ENCODE measurements at regions not wholly inside any gene's neighbourhood (a gene's known extent, or its start where the extent isn't known, plus 50 kb on each side); places are given as distances from the start of the nearest gene placed in this dataset.

- TF ChIP-seq EZH2 (IDR thresholded peaks at IDR 0.05; ENCODE audit: insufficient read depth, poor library complexity, severe bottlenecking), result no peak
- no peak for TF ChIP-seq EZH2phosphoT487 (IDR thresholded peaks at IDR 0.05; ENCODE audit: insufficient read depth, low read depth)
- Histone ChIP-seq H3K27ac (no peak overlapping the region), H3K4me3 (no peak overlapping the region), H3K36me3 (ENCODE audit: low read depth) (no peaks in the 10 kb centered on the region), H3K9me2 (ENCODE audit: insufficient read depth) (no peaks in the 10 kb centered on the region), H3K4me1 (ENCODE audit: insufficient read depth) (no peaks in the 10 kb centered on the region), H3K9ac (no peak overlapping the region), H3K27me3 (replicated peaks; ENCODE audit: insufficient read depth) (peaks cover 13% of the 10 kb centered on the region), H3F3A (ENCODE audit: insufficient read depth) (no peaks in the 10 kb centered on the region), H3K4me2 (ENCODE audit: unreplicated experiment) (no peak overlapping the region), H3K9me3 (ENCODE audit: low read depth) (no peaks in the 10 kb centered on the region), H2AFZ (peak overlapping the region; percentile 66; the same call in 1 of the 2 replicates), H3K79me2 (ENCODE audit: insufficient read depth) (no peaks in the 10 kb centered on the region), H4K20me1 (ENCODE audit: insufficient read depth) (no peaks in the 10 kb centered on the region)
- DNase-seq, result no peak
- 1 to 8% methylated on average over 2 of the region's 2 CpGs for WGBS, 2 experiments (ENCODE audit: low coverage in 1 of 2, low lambda C conversion rate in 2 of 2, missing lambda C conversion rate in 2 of 2)
- in situ Hi-C loops (cut with MboI), result no loop called here
These were observed 212.5 kb downstream of the DEPDC1B start for GRCh38 chr5:60487476-60487875.

GRCh38 chr5:60485361-60485760, 214.6 kb downstream of the DEPDC1B start:
- in situ Hi-C loops (cut with MboI), result no loop called here
- H3K27ac ChIP-seq, result no peak overlapping the region
- H3K79me2 ChIP-seq (ENCODE audit: insufficient read depth), result no peaks in the 10 kb centered on the region
- no peaks in the 10 kb centered on the region for H3K4me1 ChIP-seq (ENCODE audit: insufficient read depth)
- H3F3A ChIP-seq (ENCODE audit: insufficient read depth), result no peaks in the 10 kb centered on the region
- TF ChIP-seq EZH2phosphoT487 (IDR thresholded peaks at IDR 0.05; ENCODE audit: insufficient read depth, low read depth) (no peak), EZH2 (IDR thresholded peaks at IDR 0.05; ENCODE audit: insufficient read depth, poor library complexity, severe bottlenecking) (no peak)
- 13 to 36% methylated on average over 1 of the region's 1 CpG for WGBS, 2 experiments (ENCODE audit: low coverage in 1 of 2, low lambda C conversion rate in 2 of 2, missing lambda C conversion rate in 2 of 2)
- H3K9ac ChIP-seq, result no peak overlapping the region
- no peak for DNase-seq
- no peak overlapping the region for H3K4me3 ChIP-seq
- H3K4me2 ChIP-seq (ENCODE audit: unreplicated experiment), result no peak overlapping the region
- H3K9me2 ChIP-seq (ENCODE audit: insufficient read depth), result no peaks in the 10 kb centered on the region
- H3K9me3 ChIP-seq (ENCODE audit: low read depth), result no peaks in the 10 kb centered on the region
- H2AFZ ChIP-seq, result no peak overlapping the region
- peaks cover 13% of the 10 kb centered on the region for H3K27me3 ChIP-seq (replicated peaks; ENCODE audit: insufficient read depth)
- no peaks in the 10 kb centered on the region for H4K20me1 ChIP-seq (ENCODE audit: insufficient read depth)
- no peaks in the 10 kb centered on the region for H3K36me3 ChIP-seq (ENCODE audit: low read depth)

- no peak overlapping the region for H3K4me3 ChIP-seq
- H2AFZ ChIP-seq, result no peak overlapping the region
- H3K36me3 ChIP-seq (ENCODE audit: low read depth), result no peaks in the 10 kb centered on the region
- H3K27ac ChIP-seq, result no peak overlapping the region
- H3K27me3 ChIP-seq (replicated peaks; ENCODE audit: insufficient read depth), result peaks cover under 1% of the 10 kb centered on the region
- H3K9me2 ChIP-seq (ENCODE audit: insufficient read depth), result no peaks in the 10 kb centered on the region
- TF ChIP-seq EZH2phosphoT487 (IDR thresholded peaks at IDR 0.05; ENCODE audit: insufficient read depth, low read depth) (no peak), EZH2 (IDR thresholded peaks at IDR 0.05; ENCODE audit: insufficient read depth, poor library complexity, severe bottlenecking) (no peak)
- H4K20me1 ChIP-seq (ENCODE audit: insufficient read depth), result no peaks in the 10 kb centered on the region
- H3K9me3 ChIP-seq (ENCODE audit: low read depth), result no peaks in the 10 kb centered on the region
- in situ Hi-C loops (cut with MboI), result no loop called here
- no peak for DNase-seq
- H3K4me1 ChIP-seq (ENCODE audit: insufficient read depth), result no peaks in the 10 kb centered on the region
- H3F3A ChIP-seq (ENCODE audit: insufficient read depth), result no peaks in the 10 kb centered on the region
- H3K4me2 ChIP-seq (ENCODE audit: unreplicated experiment), result no peak overlapping the region
- no peaks in the 10 kb centered on the region for H3K79me2 ChIP-seq (ENCODE audit: insufficient read depth)
- H3K9ac ChIP-seq, result no peak overlapping the region
These were observed 216.9 kb downstream of the DEPDC1B start for GRCh38 chr5:60483050-60483449.

- no peaks in the 10 kb centered on the region for H4K20me1 ChIP-seq (ENCODE audit: insufficient read depth)
- H3K27me3 ChIP-seq (replicated peaks; ENCODE audit: insufficient read depth), result no peaks in the 10 kb centered on the region
- H3K79me2 ChIP-seq (ENCODE audit: insufficient read depth), result no peaks in the 10 kb centered on the region
- H3K4me1 ChIP-seq (ENCODE audit: insufficient read depth), result no peaks in the 10 kb centered on the region
- no peak overlapping the region for H3K9ac ChIP-seq
- no peak overlapping the region for H3K4me3 ChIP-seq
- TF ChIP-seq EZH2 (IDR thresholded peaks at IDR 0.05; ENCODE audit: insufficient read depth, poor library complexity, severe bottlenecking) (no peak), EZH2phosphoT487 (IDR thresholded peaks at IDR 0.05; ENCODE audit: insufficient read depth, low read depth) (no peak)
- H3F3A ChIP-seq (ENCODE audit: insufficient read depth), result no peaks in the 10 kb centered on the region
- H3K9me3 ChIP-seq (ENCODE audit: low read depth), result no peaks in the 10 kb centered on the region
- H3K9me2 ChIP-seq (ENCODE audit: insufficient read depth), result no peaks in the 10 kb centered on the region
- H3K36me3 ChIP-seq (ENCODE audit: low read depth), result no peaks in the 10 kb centered on the region
- no peak overlapping the region for H3K4me2 ChIP-seq (ENCODE audit: unreplicated experiment)
- WGBS, 2 experiments (ENCODE audit: low coverage in 1 of 2, low lambda C conversion rate in 2 of 2, missing lambda C conversion rate in 2 of 2), result 33 to 38% methylated on average over 1 of the region's 1 CpG
- H2AFZ ChIP-seq, result no peak overlapping the region
- DNase-seq, result no peak
- in situ Hi-C loops (cut with MboI), result no loop called here
- H3K27ac ChIP-seq, result no peak overlapping the region
These were observed 217.7 kb downstream of the DEPDC1B start for GRCh38 chr5:60482301-60482700.

GRCh38 chr5:60479542-60479941, 220.4 kb downstream of the DEPDC1B start:
- H3K9me3 ChIP-seq (ENCODE audit: low read depth), result no peaks in the 10 kb centered on the region
- no peaks in the 10 kb centered on the region; the same call in 1 of the 2 replicates for H3K27me3 ChIP-seq (replicated peaks; ENCODE audit: insufficient read depth)
- no peaks in the 10 kb centered on the region for H3F3A ChIP-seq (ENCODE audit: insufficient read depth)
- no peak for DNase-seq
- no peaks in the 10 kb centered on the region for H3K9me2 ChIP-seq (ENCODE audit: insufficient read depth)
- no peak overlapping the region for H3K4me3 ChIP-seq
- 39 to 49% methylated on average over 2 of the region's 2 CpGs for WGBS, 2 experiments (ENCODE audit: low coverage in 1 of 2, low lambda C conversion rate in 2 of 2, missing lambda C conversion rate in 2 of 2)
- H3K27ac ChIP-seq, result no peak overlapping the region
- in situ Hi-C loops (cut with MboI), result no loop called here
- H3K79me2 ChIP-seq (ENCODE audit: insufficient read depth), result no peaks in the 10 kb centered on the region
- H3K9ac ChIP-seq, result no peak overlapping the region
- no peak overlapping the region for H3K4me2 ChIP-seq (ENCODE audit: unreplicated experiment)
- H2AFZ ChIP-seq, result no peak overlapping the region
- no peaks in the 10 kb centered on the region for H3K36me3 ChIP-seq (ENCODE audit: low read depth)
- H3K4me1 ChIP-seq (ENCODE audit: insufficient read depth), result no peaks in the 10 kb centered on the region
- TF ChIP-seq EZH2phosphoT487 (IDR thresholded peaks at IDR 0.05; ENCODE audit: insufficient read depth, low read depth) (no peak), EZH2 (IDR thresholded peaks at IDR 0.05; ENCODE audit: insufficient read depth, poor library complexity, severe bottlenecking) (no peak)
- H4K20me1 ChIP-seq (ENCODE audit: insufficient read depth), result no peaks in the 10 kb centered on the region

Data from GM23248 (cell line).